Fibroblast of mammary gland (primary cell): ENCODE measurements at regions not wholly inside any gene's neighbourhood (a gene's known extent, or its start where the extent isn't known, plus 50 kb on each side); places are given as distances from the start of the nearest gene placed in this dataset.

ENCODE experiments used
- DNase-seq: peaks from one replicate; pipeline ENCODE4 v3.0.0-alpha.2; 2010; ENCODE audit warnings: low read depth
- H3K4me3 ChIP-seq: 2 replicates; pipeline ENCODE4 v1.5.1; 2011; ENCODE audit warnings: low read depth, mild to moderate bottlenecking, low read length, moderate library complexity; ENCODE audit not compliant: control insufficient read depth
- TF ChIP-seq, protein P1 (sequence below): conservative IDR thresholded peaks from 2 replicates; pipeline ENCODE4 v1.5.1; 2011; ENCODE audit warnings: low read depth, low read length, inconsistent platforms; ENCODE audit not compliant: control insufficient read depth, insufficient read depth

DNA sequence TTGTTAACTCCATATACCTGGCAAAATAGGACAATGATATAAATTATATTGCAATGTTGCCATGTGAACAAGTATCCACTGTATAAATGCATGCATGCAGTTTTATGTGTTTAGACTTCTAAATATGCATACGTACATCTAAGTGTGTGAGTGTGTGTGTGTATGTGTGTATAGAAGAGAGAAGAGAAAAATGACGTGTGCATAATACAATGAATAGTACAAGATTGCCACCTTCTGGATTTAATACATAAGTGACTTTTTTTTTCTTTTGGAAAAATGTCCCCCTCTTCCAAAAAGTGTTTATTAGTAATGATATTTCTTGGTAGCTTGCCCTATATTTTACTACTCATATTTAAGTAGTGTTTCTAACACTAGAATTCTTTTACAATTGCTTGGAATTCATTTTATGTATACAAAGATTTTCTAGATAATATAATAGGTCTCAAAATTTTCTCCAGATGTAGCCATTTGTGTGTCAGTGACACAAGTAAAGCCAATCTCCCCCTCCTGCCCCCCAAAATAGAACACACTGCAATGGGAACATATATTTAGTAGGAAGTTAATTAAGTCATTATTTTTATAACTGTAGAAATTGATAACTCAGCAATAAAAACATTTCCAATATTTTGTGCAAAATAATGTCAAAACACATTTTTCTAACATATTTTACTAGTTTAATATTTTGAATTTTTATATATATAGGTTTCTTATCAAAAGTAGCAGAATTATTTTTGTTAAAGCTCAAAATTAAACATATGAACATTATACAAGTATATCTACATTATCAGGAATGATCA lies 783.3 kb upstream of the ATXN8OS start:
- DNase-seq: peak; percentile 1
- TF ChIP-seq, protein P1, sequence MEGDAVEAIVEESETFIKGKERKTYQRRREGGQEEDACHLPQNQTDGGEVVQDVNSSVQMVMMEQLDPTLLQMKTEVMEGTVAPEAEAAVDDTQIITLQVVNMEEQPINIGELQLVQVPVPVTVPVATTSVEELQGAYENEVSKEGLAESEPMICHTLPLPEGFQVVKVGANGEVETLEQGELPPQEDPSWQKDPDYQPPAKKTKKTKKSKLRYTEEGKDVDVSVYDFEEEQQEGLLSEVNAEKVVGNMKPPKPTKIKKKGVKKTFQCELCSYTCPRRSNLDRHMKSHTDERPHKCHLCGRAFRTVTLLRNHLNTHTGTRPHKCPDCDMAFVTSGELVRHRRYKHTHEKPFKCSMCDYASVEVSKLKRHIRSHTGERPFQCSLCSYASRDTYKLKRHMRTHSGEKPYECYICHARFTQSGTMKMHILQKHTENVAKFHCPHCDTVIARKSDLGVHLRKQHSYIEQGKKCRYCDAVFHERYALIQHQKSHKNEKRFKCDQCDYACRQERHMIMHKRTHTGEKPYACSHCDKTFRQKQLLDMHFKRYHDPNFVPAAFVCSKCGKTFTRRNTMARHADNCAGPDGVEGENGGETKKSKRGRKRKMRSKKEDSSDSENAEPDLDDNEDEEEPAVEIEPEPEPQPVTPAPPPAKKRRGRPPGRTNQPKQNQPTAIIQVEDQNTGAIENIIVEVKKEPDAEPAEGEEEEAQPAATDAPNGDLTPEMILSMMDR: no peak
- H3K4me3 ChIP-seq: no peak overlapping the region

DNA sequence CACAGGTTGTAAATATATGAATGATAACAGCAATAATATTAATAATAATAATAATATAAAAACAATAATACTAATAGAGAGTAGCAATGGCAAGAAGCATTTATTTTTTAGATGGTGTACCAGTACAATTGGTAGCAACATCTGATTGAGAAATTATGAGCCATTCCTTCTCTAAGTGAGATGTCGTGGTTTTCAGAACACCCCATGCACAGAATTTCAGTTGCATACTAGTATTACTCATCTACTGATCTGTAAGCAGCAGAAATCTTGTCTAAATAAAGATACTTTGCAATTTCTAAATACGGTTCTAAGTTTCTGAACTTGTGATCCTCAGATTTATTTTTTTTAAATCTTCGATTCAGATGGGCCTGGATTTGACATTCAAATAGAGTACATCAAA lies 788.0 kb upstream of the ATXN8OS start:
- TF ChIP-seq, protein P1: no peak
- DNase-seq: peak; percentile 0
- no peak overlapping the region for H3K4me3 ChIP-seq

DNA sequence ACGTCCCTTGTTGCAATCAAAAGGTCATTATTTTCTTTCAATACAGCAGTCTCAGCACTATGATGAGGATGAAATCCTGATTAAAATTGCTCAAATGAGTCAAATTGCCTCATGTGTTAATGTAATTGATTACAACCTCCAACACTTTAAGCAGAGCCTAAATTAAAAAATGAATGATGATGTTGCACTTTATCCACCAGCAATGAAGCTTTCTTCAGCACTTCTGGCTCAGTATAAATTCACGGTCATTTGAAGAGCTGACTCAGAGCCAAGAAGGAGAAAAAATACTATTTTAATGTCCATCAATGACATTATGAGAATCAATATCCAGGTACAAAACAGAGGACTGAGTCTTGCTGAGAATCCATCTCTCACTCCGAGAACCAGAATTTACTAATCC lies 792.6 kb upstream of the ATXN8OS start:
- TF ChIP-seq, protein P1: no peak
- no peak overlapping the region for H3K4me3 ChIP-seq
- no peak for DNase-seq

DNA sequence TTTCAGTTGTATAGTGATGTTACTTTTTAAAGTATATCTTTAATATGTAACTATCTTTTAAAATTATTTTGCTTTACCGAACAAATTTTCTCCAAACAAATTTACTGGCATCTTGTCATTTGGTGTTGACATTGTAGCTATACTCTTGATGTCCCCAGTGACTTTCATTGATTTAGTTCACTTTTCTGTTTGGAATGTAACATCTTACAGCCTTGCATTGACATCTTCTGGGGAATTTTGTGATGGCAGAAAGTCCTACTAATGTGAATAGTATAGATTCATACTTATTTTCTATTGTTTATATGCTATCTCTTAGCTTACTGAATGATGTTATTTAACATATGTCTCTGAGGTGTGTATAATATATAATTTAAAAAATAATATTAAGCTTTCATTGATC lies 800.9 kb upstream of the ATXN8OS start:
- TF ChIP-seq, protein P1: no peak
- no peak overlapping the region for H3K4me3 ChIP-seq
- DNase-seq: no peak

DNA sequence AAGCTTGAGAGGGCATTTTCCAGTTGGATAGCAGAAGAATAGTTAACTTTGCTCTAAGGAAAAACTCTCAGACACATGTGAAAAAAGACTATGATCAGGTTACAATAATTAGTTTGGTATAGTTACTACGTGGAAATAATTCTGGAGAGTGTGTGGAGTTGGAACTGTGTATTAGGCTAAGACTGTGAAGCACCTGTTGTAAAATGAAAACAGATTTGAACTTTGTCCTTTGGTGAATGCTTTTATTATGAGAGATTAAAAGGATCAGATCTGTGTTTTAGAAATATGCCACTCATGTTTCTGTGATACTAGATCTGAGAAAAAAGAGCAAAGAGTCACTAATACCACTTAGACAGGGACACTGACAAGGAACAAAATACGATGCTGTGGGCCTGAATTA lies 807.5 kb upstream of the ATXN8OS start:
- no peak for DNase-seq
- H3K4me3 ChIP-seq: no peak overlapping the region
- TF ChIP-seq, protein P1: no peak

DNA sequence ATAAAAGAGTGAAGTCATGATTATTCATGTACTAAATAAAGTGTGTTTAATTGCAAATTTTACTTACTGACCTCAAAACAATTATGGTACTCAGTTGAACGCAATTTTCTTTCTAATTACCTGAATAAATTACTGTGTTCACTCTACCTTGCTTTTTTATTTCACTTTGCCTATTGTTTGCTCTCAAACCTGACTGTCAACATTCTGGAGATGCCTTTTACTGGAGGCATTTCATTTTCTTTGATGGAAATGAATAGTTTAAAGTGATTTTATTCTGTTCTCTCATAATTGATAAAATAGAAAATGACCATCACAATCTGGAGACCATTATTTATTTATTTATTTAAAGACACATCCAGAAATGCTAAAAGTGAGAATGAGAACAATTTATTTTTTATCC lies 811.5 kb upstream of the ATXN8OS start:
- H3K4me3 ChIP-seq: no peak overlapping the region
- TF ChIP-seq, protein P1: no peak
- DNase-seq: no peak

DNA sequence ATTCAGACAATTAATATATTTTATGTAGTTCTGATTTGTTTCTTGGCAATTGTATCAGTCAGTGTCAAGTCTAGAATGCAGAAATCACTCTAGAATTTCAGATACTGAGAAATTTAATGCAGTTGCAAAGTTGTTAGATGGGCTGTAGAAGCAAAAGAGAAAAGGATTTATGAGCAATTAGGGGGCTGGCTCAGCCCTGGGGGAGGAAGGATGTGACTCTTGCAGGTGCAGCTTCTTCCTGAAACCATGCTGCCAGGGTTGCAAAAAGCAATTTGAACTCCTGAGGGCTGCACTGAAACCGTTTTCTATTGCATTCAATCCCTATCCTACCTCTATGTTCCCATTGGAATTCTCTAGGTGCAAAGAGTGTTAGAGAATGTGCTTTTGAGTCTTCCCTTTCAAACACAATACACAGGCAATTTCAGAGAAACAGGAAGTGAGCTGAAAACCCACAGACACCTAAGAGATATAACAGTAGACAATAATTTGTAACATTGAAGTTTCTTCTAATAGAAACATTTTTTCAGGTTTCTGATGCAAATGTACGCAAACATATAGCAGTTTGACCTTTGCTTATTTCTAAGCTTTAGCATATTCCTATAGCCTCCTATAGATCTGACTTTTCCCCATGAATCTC lies 814.7 kb upstream of the ATXN8OS start:
- TF ChIP-seq, protein P1: no peak
- H3K4me3 ChIP-seq: no peak overlapping the region
- no peak for DNase-seq
